KMS-11 (cell line): ENCODE measurements at regions not wholly inside any gene's neighbourhood (a gene's known extent, or its start where the extent isn't known, plus 50 kb on each side); places are given as distances from the start of the nearest gene placed in this dataset.

ENCODE experiments used
- H2AFZ ChIP-seq: fragments of 200-600 bp; sonication (generic); 2 replicates; pipeline ENCODE4 v1.6.1; 2016; ENCODE audit warnings: antibody characterized with exemption, mixed run types, low read depth
- H3K27ac ChIP-seq: fragments of 200-600 bp; sonication (generic); 2 replicates; pipeline ENCODE4 v1.6.1; 2016; ENCODE audit warnings: mild to moderate bottlenecking, mixed run types
- H3K27me3 ChIP-seq: fragments of 200-600 bp; sonication (generic); 2 replicates; pipeline ENCODE4 v1.6.1; 2017; ENCODE audit warnings: mild to moderate bottlenecking, low read depth, mixed run types, moderate library complexity; ENCODE audit not compliant: insufficient read depth
- H3K36me3 ChIP-seq: fragments of 200-600 bp; sonication (generic); 2 replicates; pipeline ENCODE4 v1.6.1; 2017; ENCODE audit warnings: mild to moderate bottlenecking, mixed run types; ENCODE audit not compliant: insufficient read depth
- H3K4me1 ChIP-seq: fragments of 200-600 bp; sonication (generic); 2 replicates; pipeline ENCODE4 v1.6.1; 2016; ENCODE audit warnings: mild to moderate bottlenecking, low read depth, mixed run types; ENCODE audit not compliant: poor library complexity, severe bottlenecking
- H3K4me2 ChIP-seq: fragments of 200-600 bp; sonication (generic); 2 replicates; pipeline ENCODE4 v1.7.0; 2016; ENCODE audit warnings: mild to moderate bottlenecking, mixed run types
- H3K4me3 ChIP-seq: fragments of 200-600 bp; sonication (generic); IDR thresholded peaks from 2 replicates; pipeline ENCODE4 v1.6.1; 2017; ENCODE audit warnings: low read depth, low read length, mixed read lengths; ENCODE audit not compliant: insufficient read depth
- H3K79me2 ChIP-seq: fragments of 200-600 bp; sonication (generic); 2 replicates; pipeline ENCODE4 v1.6.1; 2016; ENCODE audit warnings: low read depth, mixed run types; ENCODE audit not compliant: insufficient read depth
- H3K9ac ChIP-seq: fragments of 200-600 bp; sonication (generic); 2 replicates; pipeline ENCODE4 v1.6.1; 2016; ENCODE audit warnings: mild to moderate bottlenecking, mixed run types
- H4K20me1 ChIP-seq: fragments of 200-600 bp; sonication (generic); 2 replicates; pipeline ENCODE4 v1.6.1; 2016; ENCODE audit warnings: mild to moderate bottlenecking, mixed run types; ENCODE audit not compliant: insufficient read depth
- CTCF ChIP-seq: fragments of 200-600 bp; sonication (generic); conservative IDR thresholded peaks from 2 replicates; pipeline ENCODE4 v1.6.1; 2017; ENCODE audit warnings: low read depth, mild to moderate bottlenecking, antibody characterized with exemption, low read length, moderate library complexity, mixed read lengths

- Histone ChIP-seq H3K4me2 (no peak overlapping the region), H3K36me3 (no peaks in the 10 kb centered on the region), H3K9ac (no peak overlapping the region), H3K79me2 (no peaks in the 10 kb centered on the region), H4K20me1 (no peaks in the 10 kb centered on the region), H2AFZ (no peak overlapping the region), H3K27me3 (no peaks in the 10 kb centered on the region), H3K27ac (no peak overlapping the region), H3K4me1 (no peaks in the 10 kb centered on the region), H3K4me3 (no peak overlapping the region)
- TF ChIP-seq CTCF, result no peak
Measured at GRCh38 chr5:92849756-92850155, 731.3 kb downstream of the NR2F1-AS1 start.

GRCh38 chr5:92841604-92842155 lies 739.3 kb downstream of the NR2F1-AS1 start:
- H2AFZ ChIP-seq, result no peak overlapping the region
- no peak overlapping the region for H3K27ac ChIP-seq
- no peak overlapping the region for H3K9ac ChIP-seq
- no peaks in the 10 kb centered on the region for H4K20me1 ChIP-seq
- no peaks in the 10 kb centered on the region for H3K79me2 ChIP-seq
- TF ChIP-seq CTCF, result no peak
- no peaks in the 10 kb centered on the region for H3K4me1 ChIP-seq
- H3K4me3 ChIP-seq, result no peak overlapping the region
- H3K36me3 ChIP-seq, result no peaks in the 10 kb centered on the region
- no peak overlapping the region for H3K4me2 ChIP-seq
- no peaks in the 10 kb centered on the region for H3K27me3 ChIP-seq

GRCh38 chr5:92838253-92838652 lies 742.8 kb downstream of the NR2F1-AS1 start:
- no peaks in the 10 kb centered on the region for H3K36me3 ChIP-seq
- H3K27ac ChIP-seq, result no peak overlapping the region
- H3K79me2 ChIP-seq, result no peaks in the 10 kb centered on the region
- no peak overlapping the region for H3K9ac ChIP-seq
- H3K4me2 ChIP-seq, result no peak overlapping the region
- peak; percentile 42; the same call in 1 of the 2 replicates for TF ChIP-seq CTCF
- no peak overlapping the region for H2AFZ ChIP-seq
- no peaks in the 10 kb centered on the region for H3K4me1 ChIP-seq
- H3K27me3 ChIP-seq, result no peaks in the 10 kb centered on the region
- H4K20me1 ChIP-seq, result no peaks in the 10 kb centered on the region
- no peak overlapping the region for H3K4me3 ChIP-seq

GRCh38 chr5:92836855-92837755 lies 743.9 kb downstream of the NR2F1-AS1 start:
- no peaks in the 10 kb centered on the region for H4K20me1 ChIP-seq
- no peaks in the 10 kb centered on the region for H3K36me3 ChIP-seq

More at GRCh38 chr5:92836855-92837755, 743.9 kb downstream of the NR2F1-AS1 start:
- no peak for TF ChIP-seq CTCF
- Histone ChIP-seq H3K79me2 (no peaks in the 10 kb centered on the region), H3K4me1 (no peaks in the 10 kb centered on the region), H3K27me3 (no peaks in the 10 kb centered on the region), H2AFZ (no peak overlapping the region), H3K27ac (no peak overlapping the region), H3K4me3 (no peak overlapping the region), H3K9ac (no peak overlapping the region), H3K4me2 (no peak overlapping the region)
